Mesothelial cell of epicardium (in vitro differentiated cells): ENCODE measurements at regions not wholly inside any gene's neighbourhood (a gene's known extent, or its start where the extent isn't known, plus 50 kb on each side); places are given as distances from the start of the nearest gene placed in this dataset.

ENCODE experiments used
- DNase-seq, 2 experiments: peaks; one replicate each; pipeline ENCODE4 v3.0.0; 2021; ENCODE audit warnings: low spot score in 2 of 2; ENCODE audit not compliant: unreplicated experiment in 2 of 2
- H3K27ac Mint-ChIP-seq: 2 replicates; pipeline ENCODE4 v1.8.0; 2021; ENCODE audit warnings: mixed read lengths
- H3K27me3 Mint-ChIP-seq: 2 replicates; pipeline ENCODE4 v1.8.0; 2021; ENCODE audit warnings: low read depth, mixed read lengths
- H3K36me3 Mint-ChIP-seq: 2 replicates; pipeline ENCODE4 v1.8.0; 2021; ENCODE audit warnings: mixed read lengths
- H3K4me1 Mint-ChIP-seq: 2 replicates; pipeline ENCODE4 v1.8.0; 2021; ENCODE audit warnings: mixed read lengths
- H3K4me3 Mint-ChIP-seq: 2 replicates; pipeline ENCODE4 v1.8.0; 2021; ENCODE audit warnings: mild to moderate bottlenecking, moderate library complexity, mixed read lengths
- H3K9me3 Mint-ChIP-seq: 2 replicates; pipeline ENCODE4 v1.8.0; 2021; ENCODE audit warnings: mixed read lengths
- CTCF ChIP-seq: fragments of 200-600 bp; sonication (generic); IDR thresholded peaks from one replicate; pipeline ENCODE4 v1.5.0; 2021; ENCODE audit warnings: antibody characterized with exemption; ENCODE audit not compliant: unreplicated experiment

DNA sequence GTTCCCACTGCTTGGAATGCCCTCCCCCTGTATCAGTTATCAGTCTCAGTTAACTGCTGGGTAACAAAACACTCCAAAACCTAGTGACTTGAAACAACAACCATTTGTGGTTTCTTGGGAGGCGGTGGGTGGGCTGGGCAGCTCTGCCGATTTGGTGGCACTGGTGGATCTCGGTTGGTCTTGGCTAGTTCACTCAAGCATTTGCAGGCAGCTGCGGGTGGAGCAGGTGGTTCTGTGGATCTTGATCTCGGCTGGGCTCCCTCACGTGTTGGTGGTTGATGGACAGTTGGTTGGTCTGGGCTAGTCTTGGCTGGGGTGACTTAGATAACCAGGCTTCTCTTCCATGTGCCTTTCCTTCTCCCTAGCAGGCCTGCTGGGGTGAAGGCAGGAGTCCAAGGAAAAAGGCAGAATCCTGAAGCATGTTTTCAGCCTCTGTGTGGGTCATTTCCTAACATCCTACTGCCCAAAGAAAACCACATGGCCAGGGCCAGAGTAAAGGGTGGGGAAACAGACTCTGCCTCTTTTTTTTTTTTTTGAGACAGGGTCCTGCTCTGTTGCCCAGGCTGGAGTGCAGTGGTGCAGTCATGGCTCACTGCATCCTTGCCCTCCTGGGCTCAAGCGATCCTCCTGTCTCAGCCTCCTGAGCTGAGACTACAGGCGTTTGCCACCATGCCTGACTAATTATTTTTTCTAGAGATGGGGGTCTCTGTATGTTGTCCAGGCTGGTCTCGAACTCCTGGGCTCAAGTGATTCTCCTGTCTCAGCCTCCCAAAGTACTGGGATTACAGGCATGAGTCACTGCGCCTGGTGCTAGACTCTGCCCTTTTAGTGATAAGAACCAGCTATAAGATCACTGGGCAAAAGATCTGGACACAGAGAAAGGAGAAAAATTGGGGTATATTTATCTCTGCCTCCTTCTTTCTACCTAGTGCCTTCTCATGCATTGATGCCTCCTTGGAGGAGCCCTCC, 183.7 kb downstream of the RGS3 start:
- no peak overlapping the region for H3K27ac Mint-ChIP-seq
- H3K4me1 Mint-ChIP-seq = peaks cover 7% of the 10 kb centered on the region
- no peaks in the 10 kb centered on the region for H3K36me3 Mint-ChIP-seq
- peaks cover 11% of the 10 kb centered on the region for H3K9me3 Mint-ChIP-seq
- no peak for TF ChIP-seq CTCF
- H3K4me3 Mint-ChIP-seq = no peak overlapping the region
- H3K27me3 Mint-ChIP-seq = no peaks in the 10 kb centered on the region
- no peak for DNase-seq

DNA sequence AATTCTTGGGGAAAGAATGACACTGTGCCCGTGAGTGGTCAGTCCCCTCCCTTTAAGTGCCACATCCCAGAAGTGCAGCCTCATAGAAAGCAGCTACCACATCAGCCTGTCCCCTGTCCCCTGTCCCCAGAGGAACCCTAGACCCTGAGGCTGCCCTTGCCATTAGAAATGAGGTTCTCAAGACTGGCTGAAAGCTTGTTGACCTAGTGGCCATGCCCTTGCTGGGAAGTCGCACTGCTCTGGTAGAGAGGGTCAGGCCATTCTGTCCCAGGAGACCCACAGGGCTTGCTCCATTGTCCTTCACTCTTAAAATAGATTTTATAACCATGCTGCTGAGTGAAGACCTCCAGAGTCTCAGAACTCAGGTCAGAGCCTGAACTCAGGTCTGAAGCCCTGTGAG, 184.5 kb downstream of the RGS3 start:
- H3K27ac Mint-ChIP-seq = no peak overlapping the region
- H3K4me3 Mint-ChIP-seq = no peak overlapping the region
- TF ChIP-seq CTCF = no peak
- no peak for DNase-seq
- peaks cover 7% of the 10 kb centered on the region for H3K4me1 Mint-ChIP-seq
- H3K27me3 Mint-ChIP-seq = no peaks in the 10 kb centered on the region
- H3K9me3 Mint-ChIP-seq = peaks cover 9% of the 10 kb centered on the region
- H3K36me3 Mint-ChIP-seq = no peaks in the 10 kb centered on the region

DNA sequence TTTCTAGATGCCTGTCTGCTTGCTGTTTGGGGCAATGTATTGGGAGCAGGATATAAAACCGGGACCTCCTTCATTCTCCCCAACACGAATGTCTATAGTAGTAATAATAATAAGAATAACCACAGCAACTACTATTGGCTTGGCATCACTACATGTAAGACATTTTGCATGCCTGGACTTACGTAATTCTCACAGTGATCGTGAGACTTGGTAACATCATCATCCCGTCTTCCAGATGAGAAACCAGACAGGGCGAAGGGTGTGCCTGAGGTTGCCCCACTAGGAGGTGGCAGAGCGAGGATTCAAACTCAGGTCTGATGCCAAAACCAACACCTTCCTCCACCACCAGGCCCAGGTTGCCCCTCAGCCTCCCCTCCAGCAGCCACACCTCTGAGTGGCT, 185.1 kb downstream of the RGS3 start:
- Mint-ChIP-seq H3K27me3 (no peaks in the 10 kb centered on the region), H3K9me3 (peaks cover 5% of the 10 kb centered on the region), H3K27ac (no peak overlapping the region), H3K36me3 (no peaks in the 10 kb centered on the region), H3K4me1 (peaks cover 7% of the 10 kb centered on the region), H3K4me3 (no peak overlapping the region)
- TF ChIP-seq CTCF = no peak
- DNase-seq = no peak

DNA sequence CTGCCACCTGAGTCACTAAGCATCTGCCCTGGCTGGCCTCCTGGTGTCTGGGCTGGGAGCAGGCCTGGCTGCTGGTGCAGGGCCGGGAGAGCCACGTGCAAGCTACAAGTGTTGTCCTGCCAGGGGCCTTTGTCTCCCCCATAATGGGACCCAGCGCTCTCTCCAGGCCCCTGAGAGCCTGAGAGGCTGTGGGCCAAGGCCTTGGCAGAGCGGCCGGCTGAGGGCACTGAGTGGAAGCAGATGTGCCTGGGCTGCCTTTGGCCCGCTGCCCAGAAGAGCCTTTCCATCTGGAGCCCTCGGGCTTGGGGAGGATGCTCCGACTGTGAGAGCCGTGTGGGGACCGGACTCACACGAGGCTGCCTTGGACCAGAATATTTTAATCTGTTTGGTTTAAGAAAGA, 185.5 kb downstream of the RGS3 start:
- TF ChIP-seq CTCF = no peak
- Mint-ChIP-seq H3K27ac (no peak overlapping the region), H3K36me3 (no peaks in the 10 kb centered on the region), H3K9me3 (peaks cover 5% of the 10 kb centered on the region), H3K4me1 (peaks cover 7% of the 10 kb centered on the region), H3K27me3 (no peaks in the 10 kb centered on the region), H3K4me3 (no peak overlapping the region)
- no peak for DNase-seq

DNA sequence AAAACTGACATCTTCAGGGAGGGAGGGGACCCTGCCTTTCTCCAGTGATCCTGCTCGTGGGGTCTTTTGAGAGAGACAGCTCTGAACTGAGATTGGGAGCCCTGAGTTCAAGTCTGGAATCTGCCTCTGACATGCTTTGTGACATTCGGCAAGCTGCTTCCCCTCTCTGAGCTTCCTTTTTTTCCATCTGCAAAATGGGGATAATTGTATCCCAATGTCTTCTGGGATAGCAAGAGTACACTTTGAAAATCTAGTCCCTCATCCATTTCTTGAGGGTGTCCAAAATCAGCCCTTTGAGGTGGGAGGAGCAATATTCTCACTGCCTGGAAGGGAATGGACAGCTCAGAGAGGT, 186.3 kb downstream of the RGS3 start:
- H3K27me3 Mint-ChIP-seq = no peaks in the 10 kb centered on the region
- H3K4me1 Mint-ChIP-seq = peaks cover 7% of the 10 kb centered on the region
- TF ChIP-seq CTCF = no peak

More for the DNA sequence above, 186.3 kb downstream of the RGS3 start:
- no peak for DNase-seq
- no peak overlapping the region for H3K27ac Mint-ChIP-seq
- no peak overlapping the region for H3K4me3 Mint-ChIP-seq
- peaks cover 5% of the 10 kb centered on the region for H3K9me3 Mint-ChIP-seq
- no peaks in the 10 kb centered on the region for H3K36me3 Mint-ChIP-seq
